Suprapubic skin (tissue), 4 donors: ENCODE measurements at regions not wholly inside any gene's neighbourhood (a gene's known extent, or its start where the extent isn't known, plus 50 kb on each side); places are given as distances from the start of the nearest gene placed in this dataset.

Source experiments
- EP300 ChIP-seq: sonication (generic); formaldehyde crosslinking; IDR thresholded peaks from one replicate; pipeline ENCODE4 v1.6.1; 2017; ENCODE audit warnings: antibody characterized with exemption
- POLR2A ChIP-seq, 2 donors: fragments of 450-650 bp; IDR thresholded peaks; one replicate each; pipeline ENCODE4 v1.6.1; 2017; ENCODE audit warnings: antibody characterized with exemption in 2 of 2, mild to moderate bottlenecking in 2 of 2, moderate library complexity in 2 of 2
- POLR2AphosphoS5 ChIP-seq, 3 donors: sonication (generic); formaldehyde crosslinking; IDR thresholded peaks; one replicate each; pipeline ENCODE4 v1.6.1; 2017; ENCODE audit warnings: antibody characterized with exemption in 3 of 3
- TF ChIP-seq, protein P1 (sequence below), 2 donors: fragments of 200-600 bp in 1 of 2; fragments of 450-650 bp in 1 of 2; sonication (generic) in 1 of 2; IDR thresholded peaks; one replicate each; pipeline ENCODE4 v1.5.1; 2016 to 2019; ENCODE audit warnings: antibody characterized with exemption in 2 of 2, mild to moderate bottlenecking in 1 of 2, moderate library complexity in 1 of 2

DNA sequence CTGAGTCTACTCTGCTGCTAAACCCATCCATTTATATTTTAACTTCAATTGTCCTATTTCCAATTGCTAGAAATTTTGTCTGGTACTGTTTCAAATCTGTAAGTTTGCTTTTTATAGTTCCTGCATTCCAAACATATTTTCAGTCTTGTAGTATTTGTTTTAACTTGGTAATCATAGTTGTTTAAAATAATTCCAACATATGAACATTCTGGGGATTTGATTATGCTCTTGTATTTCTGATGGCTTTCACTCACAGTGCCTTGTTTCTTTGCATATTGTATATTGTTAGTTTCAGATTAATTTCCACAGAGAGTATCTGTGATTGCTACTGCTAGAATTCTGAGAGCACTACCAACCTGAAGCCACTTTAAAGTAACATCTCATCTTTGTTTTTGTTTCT, 202.4 kb downstream of the ETAA1 start:
- TF ChIP-seq, protein P1, sequence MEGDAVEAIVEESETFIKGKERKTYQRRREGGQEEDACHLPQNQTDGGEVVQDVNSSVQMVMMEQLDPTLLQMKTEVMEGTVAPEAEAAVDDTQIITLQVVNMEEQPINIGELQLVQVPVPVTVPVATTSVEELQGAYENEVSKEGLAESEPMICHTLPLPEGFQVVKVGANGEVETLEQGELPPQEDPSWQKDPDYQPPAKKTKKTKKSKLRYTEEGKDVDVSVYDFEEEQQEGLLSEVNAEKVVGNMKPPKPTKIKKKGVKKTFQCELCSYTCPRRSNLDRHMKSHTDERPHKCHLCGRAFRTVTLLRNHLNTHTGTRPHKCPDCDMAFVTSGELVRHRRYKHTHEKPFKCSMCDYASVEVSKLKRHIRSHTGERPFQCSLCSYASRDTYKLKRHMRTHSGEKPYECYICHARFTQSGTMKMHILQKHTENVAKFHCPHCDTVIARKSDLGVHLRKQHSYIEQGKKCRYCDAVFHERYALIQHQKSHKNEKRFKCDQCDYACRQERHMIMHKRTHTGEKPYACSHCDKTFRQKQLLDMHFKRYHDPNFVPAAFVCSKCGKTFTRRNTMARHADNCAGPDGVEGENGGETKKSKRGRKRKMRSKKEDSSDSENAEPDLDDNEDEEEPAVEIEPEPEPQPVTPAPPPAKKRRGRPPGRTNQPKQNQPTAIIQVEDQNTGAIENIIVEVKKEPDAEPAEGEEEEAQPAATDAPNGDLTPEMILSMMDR (IDR thresholded peaks at IDR 0.05) = no peak
- TF ChIP-seq EP300 = no peak
- TF ChIP-seq POLR2A (IDR thresholded peaks at IDR 0.05) = no peak
- no peak for TF ChIP-seq POLR2AphosphoS5 (IDR thresholded peaks at IDR 0.05)
